GM19043 (cell line): ENCODE measurements at regions not wholly inside any gene's neighbourhood (a gene's known extent, or its start where the extent isn't known, plus 50 kb on each side); places are given as distances from the start of the nearest gene placed in this dataset.
"Not testable (repeated sequence)": the region's sequence is repeated elsewhere in the genome, so short reads cannot be mapped to it uniquely, and the experiment has no call there.

ENCODE experiments used
- ATAC-seq: cut with Tn5 transposase; IDR thresholded peaks from one replicate; pipeline ENCODE4 v1.9.1; 2021; ENCODE audit warnings: low read depth; ENCODE audit not compliant: unreplicated experiment

GRCh38 chr16:87198881-87199280, 118.3 kb downstream of the C16orf95 start:
- no peak for ATAC-seq

- ATAC-seq, result no peak
Observed at GRCh38 chr16:87199379-87199778, 117.8 kb downstream of the C16orf95 start.

DNA sequence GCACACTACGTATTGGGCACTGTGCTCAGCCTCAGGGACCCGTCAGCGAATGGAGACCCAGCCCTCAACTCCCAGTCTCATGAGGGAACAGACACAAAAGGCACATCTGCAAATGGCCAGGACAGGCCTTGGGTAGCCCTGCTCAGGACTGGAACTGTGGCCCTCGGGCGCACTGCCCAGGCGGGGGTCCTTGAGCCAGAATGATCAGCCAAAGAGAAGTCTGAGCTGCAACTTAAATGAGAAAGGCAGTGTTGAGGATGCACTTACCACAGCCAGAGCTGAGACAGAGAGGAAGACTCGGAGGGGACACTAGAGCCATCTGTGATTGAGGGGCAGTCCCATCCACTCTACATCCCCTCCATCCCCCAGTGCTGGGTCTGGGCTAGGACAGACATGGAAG, 117.3 kb downstream of the C16orf95 start:
- no peak for ATAC-seq

GRCh38 chr16:87200637-87201036, 116.6 kb downstream of the C16orf95 start:
- ATAC-seq, result no peak

DNA sequence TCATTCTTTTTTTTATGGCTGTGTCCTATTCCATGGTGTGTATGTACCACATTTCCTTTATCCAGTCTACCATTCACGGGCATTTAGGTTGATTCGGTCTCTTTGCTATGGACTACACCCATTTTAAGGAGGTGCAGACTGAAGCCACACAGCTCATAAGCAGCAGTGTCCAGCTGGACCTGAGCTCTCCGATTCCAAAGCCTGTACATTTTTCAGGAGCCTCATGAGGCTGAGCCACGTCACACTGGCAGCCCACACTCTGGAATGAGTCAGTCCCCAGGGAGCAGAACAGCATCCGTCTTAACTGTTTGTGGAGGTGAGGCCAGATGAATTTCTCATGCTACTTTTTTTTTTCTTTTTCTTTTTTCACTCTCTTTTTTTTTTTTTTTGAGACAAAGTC, 116.1 kb downstream of the C16orf95 start:
- no peak for ATAC-seq

DNA sequence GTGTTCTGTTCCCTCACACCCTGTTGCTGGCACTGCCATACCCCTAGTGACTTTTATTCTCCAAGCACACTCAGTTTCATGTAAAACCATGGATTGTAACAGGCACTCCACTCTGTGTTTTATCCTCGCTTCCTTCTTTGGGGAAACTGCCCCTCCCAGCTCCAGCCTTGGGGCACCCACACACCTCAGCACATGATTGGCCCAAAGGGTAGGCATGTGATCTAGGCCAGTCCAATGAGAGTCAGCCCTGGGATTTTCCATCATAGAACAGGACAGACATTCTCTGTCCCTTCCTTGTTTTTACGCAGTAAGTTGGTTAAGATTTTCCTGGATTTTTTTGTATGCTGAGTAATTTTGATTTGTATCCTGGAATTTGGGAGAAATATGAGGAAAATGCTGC, 115.4 kb downstream of the C16orf95 start:
- no peak for ATAC-seq

GRCh38 chr16:87202346-87202745, 114.8 kb downstream of the C16orf95 start:
- no peak for ATAC-seq

- no peak for ATAC-seq
Observed at GRCh38 chr16:87203060-87203656, 114.0 kb downstream of the C16orf95 start.

GRCh38 chr16:87206646-87207451, 110.3 kb downstream of the C16orf95 start:
- ATAC-seq, result no peak

- ATAC-seq, result no peak
Observed at GRCh38 chr16:87207509-87207908, 109.7 kb downstream of the C16orf95 start.

GRCh38 chr16:87207965-87208364, 109.2 kb downstream of the C16orf95 start:
- no peak for ATAC-seq

DNA sequence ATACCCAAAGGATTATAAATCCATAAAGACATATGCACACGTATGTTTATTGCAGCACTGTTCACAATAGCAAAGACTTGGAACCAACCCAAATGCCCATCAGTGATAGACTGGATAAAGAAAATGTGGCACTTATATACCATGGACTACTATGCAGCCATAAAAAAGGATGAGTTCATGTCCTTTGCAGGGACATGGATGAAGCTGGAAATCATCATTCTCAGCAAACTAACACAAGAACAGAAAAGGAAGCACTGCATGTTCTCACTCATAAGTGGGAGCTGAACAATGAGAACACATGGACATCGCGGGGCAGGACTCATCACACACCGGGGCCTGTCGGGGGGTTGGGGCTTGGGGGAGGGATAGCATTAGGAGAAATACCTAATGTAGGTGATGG, 108.2 kb downstream of the C16orf95 start:
- ATAC-seq, result not testable (repeated sequence)

- ATAC-seq, result no peak
Observed at GRCh38 chr16:87209808-87210512, 107.2 kb downstream of the C16orf95 start.

- no peak for ATAC-seq
Observed at GRCh38 chr16:87210894-87211293, 106.3 kb downstream of the C16orf95 start.

DNA sequence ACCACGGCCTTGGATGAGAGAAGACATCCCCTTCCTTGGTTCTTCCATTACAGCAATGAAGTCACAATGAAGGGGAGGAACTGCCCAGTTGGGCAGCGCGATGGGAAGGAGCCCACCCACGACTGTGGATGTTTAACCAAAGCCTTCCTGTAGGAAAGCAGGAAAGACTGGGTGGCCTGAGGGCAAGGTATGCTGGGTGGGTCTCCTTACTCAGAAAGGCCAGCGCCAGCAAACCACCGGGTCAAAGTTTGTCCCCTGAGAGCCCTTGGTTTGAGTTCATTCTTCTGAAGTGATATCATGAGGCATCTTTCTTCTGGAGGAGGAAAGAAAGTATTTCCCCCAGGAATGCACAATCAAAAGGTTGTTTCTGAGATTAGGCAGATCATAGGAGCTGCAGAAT, 105.2 kb downstream of the C16orf95 start:
- no peak for ATAC-seq

- no peak for ATAC-seq
Observed at GRCh38 chr16:87213536-87213935, 103.7 kb downstream of the C16orf95 start.

GRCh38 chr16:87216148-87216840, 100.9 kb downstream of the C16orf95 start:
- ATAC-seq, result no peak

DNA sequence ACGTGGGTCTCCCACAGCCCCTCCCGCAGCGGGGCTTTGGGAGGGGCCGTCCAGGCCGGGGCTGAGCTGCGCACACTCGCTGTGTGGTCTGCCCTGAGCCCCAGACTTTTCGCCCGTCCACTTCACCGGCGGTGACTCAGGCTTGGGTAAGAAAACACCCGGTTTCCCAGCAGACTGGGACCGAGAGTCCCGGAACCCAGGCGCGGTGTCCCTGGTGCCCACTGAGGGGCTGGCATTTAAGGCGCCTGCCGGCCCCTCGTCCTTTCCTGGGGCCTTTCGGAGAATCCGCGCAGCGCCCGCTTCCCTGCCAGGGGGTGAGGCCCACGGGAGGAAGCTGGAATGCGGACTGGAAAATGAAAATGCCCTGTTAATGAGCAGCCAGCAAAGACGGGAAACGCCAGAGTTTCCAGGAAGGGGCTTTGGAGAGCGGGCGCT, 100.3 kb downstream of the C16orf95 start:
- no peak for ATAC-seq

- not testable (repeated sequence) for ATAC-seq
Observed at GRCh38 chr16:87217802-87218201, 99.4 kb downstream of the C16orf95 start.

- ATAC-seq, result no peak
Observed at GRCh38 chr16:87218281-87219055, 98.7 kb downstream of the C16orf95 start.
